KMS-11 (cell line): ENCODE measurements at regions not wholly inside any gene's neighbourhood (a gene's known extent, or its start where the extent isn't known, plus 50 kb on each side); places are given as distances from the start of the nearest gene placed in this dataset.

Experiments
- H2AFZ ChIP-seq: fragments of 200-600 bp; sonication (generic); 2 replicates; pipeline ENCODE4 v1.6.1; 2016; ENCODE audit warnings: antibody characterized with exemption, mixed run types, low read depth
- H3K27ac ChIP-seq: fragments of 200-600 bp; sonication (generic); 2 replicates; pipeline ENCODE4 v1.6.1; 2016; ENCODE audit warnings: mild to moderate bottlenecking, mixed run types
- H3K27me3 ChIP-seq: fragments of 200-600 bp; sonication (generic); 2 replicates; pipeline ENCODE4 v1.6.1; 2017; ENCODE audit warnings: mild to moderate bottlenecking, low read depth, mixed run types, moderate library complexity; ENCODE audit not compliant: insufficient read depth
- H3K36me3 ChIP-seq: fragments of 200-600 bp; sonication (generic); 2 replicates; pipeline ENCODE4 v1.6.1; 2017; ENCODE audit warnings: mild to moderate bottlenecking, mixed run types; ENCODE audit not compliant: insufficient read depth
- H3K4me1 ChIP-seq: fragments of 200-600 bp; sonication (generic); 2 replicates; pipeline ENCODE4 v1.6.1; 2016; ENCODE audit warnings: mild to moderate bottlenecking, low read depth, mixed run types; ENCODE audit not compliant: poor library complexity, severe bottlenecking
- H3K4me2 ChIP-seq: fragments of 200-600 bp; sonication (generic); 2 replicates; pipeline ENCODE4 v1.7.0; 2016; ENCODE audit warnings: mild to moderate bottlenecking, mixed run types
- H3K4me3 ChIP-seq: fragments of 200-600 bp; sonication (generic); IDR thresholded peaks from 2 replicates; pipeline ENCODE4 v1.6.1; 2017; ENCODE audit warnings: low read depth, low read length, mixed read lengths; ENCODE audit not compliant: insufficient read depth
- H3K79me2 ChIP-seq: fragments of 200-600 bp; sonication (generic); 2 replicates; pipeline ENCODE4 v1.6.1; 2016; ENCODE audit warnings: low read depth, mixed run types; ENCODE audit not compliant: insufficient read depth
- H3K9ac ChIP-seq: fragments of 200-600 bp; sonication (generic); 2 replicates; pipeline ENCODE4 v1.6.1; 2016; ENCODE audit warnings: mild to moderate bottlenecking, mixed run types
- H4K20me1 ChIP-seq: fragments of 200-600 bp; sonication (generic); 2 replicates; pipeline ENCODE4 v1.6.1; 2016; ENCODE audit warnings: mild to moderate bottlenecking, mixed run types; ENCODE audit not compliant: insufficient read depth
- TF ChIP-seq, protein P1 (sequence below): fragments of 200-600 bp; sonication (generic); conservative IDR thresholded peaks from 2 replicates; pipeline ENCODE4 v1.6.1; 2017; ENCODE audit warnings: low read depth, mild to moderate bottlenecking, antibody characterized with exemption, low read length, moderate library complexity, mixed read lengths

DNA sequence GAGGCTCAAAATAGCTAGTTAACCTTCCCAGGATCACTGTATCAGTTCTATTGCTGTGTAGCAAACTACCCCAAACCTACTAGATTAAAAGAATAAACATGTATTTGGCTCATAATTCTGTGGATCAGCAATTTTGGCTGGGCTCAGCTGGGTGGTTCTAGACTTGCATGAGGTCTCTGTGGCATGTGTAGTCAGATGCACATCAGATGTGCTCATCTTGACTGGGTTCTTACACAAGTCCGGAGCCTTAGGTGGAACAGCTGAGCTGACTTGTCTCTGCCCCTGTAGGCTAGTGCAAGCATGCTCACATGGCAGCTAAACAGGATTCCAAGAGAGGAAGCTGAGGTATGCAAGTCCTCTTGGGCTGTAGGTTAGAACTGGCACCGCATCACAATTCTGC, 137.7 kb upstream of the PRNP start:
- Histone ChIP-seq H2AFZ (no peak overlapping the region), H3K4me2 (no peak overlapping the region), H3K9ac (no peak overlapping the region), H3K4me3 (no peak overlapping the region), H3K79me2 (no peaks in the 10 kb centered on the region), H4K20me1 (no peaks in the 10 kb centered on the region), H3K36me3 (no peaks in the 10 kb centered on the region), H3K4me1 (no peaks in the 10 kb centered on the region), H3K27ac (no peak overlapping the region), H3K27me3 (no peaks in the 10 kb centered on the region)
- TF ChIP-seq, protein P1, sequence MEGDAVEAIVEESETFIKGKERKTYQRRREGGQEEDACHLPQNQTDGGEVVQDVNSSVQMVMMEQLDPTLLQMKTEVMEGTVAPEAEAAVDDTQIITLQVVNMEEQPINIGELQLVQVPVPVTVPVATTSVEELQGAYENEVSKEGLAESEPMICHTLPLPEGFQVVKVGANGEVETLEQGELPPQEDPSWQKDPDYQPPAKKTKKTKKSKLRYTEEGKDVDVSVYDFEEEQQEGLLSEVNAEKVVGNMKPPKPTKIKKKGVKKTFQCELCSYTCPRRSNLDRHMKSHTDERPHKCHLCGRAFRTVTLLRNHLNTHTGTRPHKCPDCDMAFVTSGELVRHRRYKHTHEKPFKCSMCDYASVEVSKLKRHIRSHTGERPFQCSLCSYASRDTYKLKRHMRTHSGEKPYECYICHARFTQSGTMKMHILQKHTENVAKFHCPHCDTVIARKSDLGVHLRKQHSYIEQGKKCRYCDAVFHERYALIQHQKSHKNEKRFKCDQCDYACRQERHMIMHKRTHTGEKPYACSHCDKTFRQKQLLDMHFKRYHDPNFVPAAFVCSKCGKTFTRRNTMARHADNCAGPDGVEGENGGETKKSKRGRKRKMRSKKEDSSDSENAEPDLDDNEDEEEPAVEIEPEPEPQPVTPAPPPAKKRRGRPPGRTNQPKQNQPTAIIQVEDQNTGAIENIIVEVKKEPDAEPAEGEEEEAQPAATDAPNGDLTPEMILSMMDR, result no peak

DNA sequence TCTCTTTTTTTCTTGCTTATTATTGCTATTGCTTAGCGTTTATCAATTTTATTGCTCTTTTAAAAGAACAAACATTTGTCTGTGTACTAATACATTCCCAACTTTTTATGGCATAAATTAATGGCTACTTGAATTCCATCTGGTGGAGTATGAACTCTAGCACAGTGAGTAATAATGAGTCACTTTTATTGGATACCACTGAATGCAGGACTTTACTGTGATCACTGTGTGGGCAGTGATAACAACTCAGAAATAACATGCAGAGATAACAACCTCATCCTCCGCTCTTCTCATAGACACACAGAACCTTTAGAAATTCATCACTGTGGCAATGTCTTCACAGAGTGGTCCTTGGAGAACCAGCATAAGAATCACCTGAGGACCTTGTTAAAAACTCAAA, 139.5 kb upstream of the PRNP start:
- Histone ChIP-seq H3K4me2 (no peak overlapping the region), H2AFZ (no peak overlapping the region), H3K27ac (no peak overlapping the region), H3K4me3 (no peak overlapping the region), H4K20me1 (no peaks in the 10 kb centered on the region), H3K4me1 (no peaks in the 10 kb centered on the region), H3K9ac (no peak overlapping the region), H3K79me2 (no peaks in the 10 kb centered on the region), H3K27me3 (no peaks in the 10 kb centered on the region), H3K36me3 (no peaks in the 10 kb centered on the region)
- TF ChIP-seq, protein P1, result no peak

DNA sequence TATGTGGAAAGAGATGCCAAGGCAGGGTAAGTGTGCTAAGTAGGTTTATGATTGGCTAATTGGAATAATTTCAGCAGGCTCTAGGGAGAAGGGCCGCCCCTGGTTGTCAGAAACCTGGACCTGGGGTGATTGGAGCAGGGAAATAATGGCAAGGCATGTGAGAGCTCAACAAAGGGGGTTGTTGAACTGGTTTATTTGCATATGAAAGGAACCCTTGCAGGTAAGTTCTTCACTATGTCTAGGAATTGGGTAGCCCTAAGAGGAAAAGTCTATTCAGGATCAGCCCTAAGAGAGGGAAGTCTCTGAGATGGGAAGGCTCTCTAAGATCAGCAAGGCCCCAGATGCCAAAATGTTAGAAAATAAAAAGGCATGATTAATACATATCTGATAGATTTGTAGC, 139.9 kb upstream of the PRNP start:
- no peak overlapping the region for H3K27ac ChIP-seq
- H3K9ac ChIP-seq, result no peak overlapping the region
- TF ChIP-seq, protein P1, result no peak
- no peak overlapping the region for H3K4me2 ChIP-seq
- no peaks in the 10 kb centered on the region for H4K20me1 ChIP-seq
- H3K79me2 ChIP-seq, result no peaks in the 10 kb centered on the region
- no peaks in the 10 kb centered on the region for H3K27me3 ChIP-seq
- H3K4me1 ChIP-seq, result no peaks in the 10 kb centered on the region
- H2AFZ ChIP-seq, result no peak overlapping the region
- H3K4me3 ChIP-seq, result no peak overlapping the region
- H3K36me3 ChIP-seq, result no peaks in the 10 kb centered on the region

DNA sequence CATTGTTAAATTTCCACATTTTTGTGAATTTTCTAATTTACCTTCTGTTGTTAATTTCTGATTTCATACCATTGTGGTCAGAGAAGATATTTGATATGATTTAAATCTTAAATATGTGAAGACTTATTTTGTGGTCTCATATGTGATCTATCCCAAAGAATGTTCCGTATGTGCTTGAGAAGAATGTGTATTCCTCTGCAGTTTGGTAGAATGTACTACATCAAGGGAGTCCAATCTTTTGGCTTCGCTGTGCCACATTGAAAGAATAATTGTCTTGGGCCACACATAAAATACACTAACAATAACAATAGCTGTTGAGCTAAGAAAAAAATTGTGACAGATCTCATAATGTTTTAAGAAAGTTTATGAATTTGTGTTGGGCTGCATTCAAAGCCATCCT, 140.7 kb upstream of the PRNP start:
- H3K9ac ChIP-seq, result no peak overlapping the region
- H3K27ac ChIP-seq, result no peak overlapping the region
- H3K79me2 ChIP-seq, result no peaks in the 10 kb centered on the region
- no peaks in the 10 kb centered on the region for H3K4me1 ChIP-seq
- H3K27me3 ChIP-seq, result no peaks in the 10 kb centered on the region
- H3K4me3 ChIP-seq, result no peak overlapping the region
- no peak overlapping the region for H2AFZ ChIP-seq
- TF ChIP-seq, protein P1, result no peak
- no peak overlapping the region for H3K4me2 ChIP-seq
- H4K20me1 ChIP-seq, result no peaks in the 10 kb centered on the region
- H3K36me3 ChIP-seq, result no peaks in the 10 kb centered on the region

DNA sequence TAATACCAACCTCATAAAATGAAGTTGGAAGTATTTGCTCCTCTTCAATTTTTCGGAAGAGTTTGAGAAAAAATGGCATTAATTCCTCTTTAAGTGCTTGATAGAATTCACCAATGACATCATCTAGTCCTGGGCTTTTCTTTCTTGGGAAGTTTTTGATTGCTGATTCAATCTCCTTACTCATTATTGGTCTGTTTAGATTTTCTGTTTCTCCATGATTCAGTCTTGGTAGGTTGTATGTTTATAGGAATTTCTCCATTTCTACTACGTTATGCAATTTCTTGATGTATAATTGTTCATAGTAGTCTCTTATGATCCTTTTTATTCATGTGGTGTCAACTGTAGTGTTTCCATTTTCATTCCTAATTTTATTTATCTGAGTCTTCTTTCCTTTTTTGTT, 141.5 kb upstream of the PRNP start:
- Histone ChIP-seq H4K20me1 (no peaks in the 10 kb centered on the region), H3K4me2 (no peak overlapping the region), H3K4me1 (no peaks in the 10 kb centered on the region), H3K36me3 (no peaks in the 10 kb centered on the region), H3K27ac (no peak overlapping the region), H2AFZ (no peak overlapping the region), H3K4me3 (no peak overlapping the region), H3K27me3 (no peaks in the 10 kb centered on the region), H3K79me2 (no peaks in the 10 kb centered on the region), H3K9ac (no peak overlapping the region)
- TF ChIP-seq, protein P1, result no peak
